HepG2 (cell line): ENCODE measurements at regions not wholly inside any gene's neighbourhood (a gene's known extent, or its start where the extent isn't known, plus 50 kb on each side); places are given as distances from the start of the nearest gene placed in this dataset.

Experiments used
- ATAC-seq: fragments of 200-7000 bp; cut with Tn5 transposase; 3 replicates; pipeline ENCODE4 v1.9.1; 2020; ENCODE audit warnings: mild to moderate bottlenecking, moderate library complexity
- BruUV-seq: library from RNA; stranded (reverse); fragments of 400-500 nt; replicated peaks from 2 replicates; lab custom pipeline; 2021; lab: Mats Ljungman, UMichigan
- CTCF ChIA-PET: fragments of 300-600 bp; formaldehyde crosslinking; extraction: SDS; loops from one replicate; lab custom pipeline; 2021; ENCODE audit warnings: low total read pairs, inconsistent platforms, low intra/inter-chr PET ratio; lab: Yijun Ruan, JAX
- POLR2A ChIA-PET: fragments of 350-600 bp; sonication (Branson Sonifier 250); formaldehyde crosslinking; loops from one replicate; lab custom pipeline; 2020; ENCODE audit warnings: antibody characterized with exemption, inconsistent platforms; lab: Yijun Ruan, JAX
- DNase-seq: peaks from one replicate; pipeline ENCODE4 v3.0.0-alpha.2; 2015; ENCODE audit warnings: low spot score
- FAIRE-seq: peaks from 3 replicates; lab custom pipeline; 2011; peaks lifted over from hg19 to GRCh38; lab: Jason Lieb, UNC
- H2AFZ ChIP-seq: one replicate; pipeline ENCODE4 v1.6.1; 2011; ENCODE audit warnings: low read length, inconsistent platforms
- H3K27ac ChIP-seq: fragments of 300-600 bp; 3 replicates; pipeline ENCODE4 v1.8.0; 2011; ENCODE audit warnings: mixed run types, mild to moderate bottlenecking, mixed read lengths, low read length, inconsistent platforms; ENCODE audit not compliant: insufficient read depth; ENCODE audit errors: extremely low read length
- H3K27me3 ChIP-seq, 2 experiments: fragments of 200-600 bp in 1 of 2; 2 replicates in 1 of 2; 3 replicates in 1 of 2; pipeline versions ENCODE4 v1.6.0 to v1.8.0; 2011; ENCODE audit warnings: low read length in 2 of 2, mild to moderate bottlenecking in 2 of 2, moderate library complexity in 2 of 2, inconsistent platforms in 1 of 2; ENCODE audit not compliant: insufficient read depth in 2 of 2, control insufficient read depth in 1 of 2
- H3K36me3 ChIP-seq, 2 experiments: fragments of 200-600 bp in 1 of 2; replicated peaks in 1 of 2; 2 replicates in 1 of 2; 3 replicates in 1 of 2; pipeline versions ENCODE4 v1.5.1 to v1.8.0; 2011; ENCODE audit warnings: low read length in 2 of 2, inconsistent platforms in 1 of 2; ENCODE audit not compliant: insufficient read depth in 2 of 2, control insufficient read depth in 1 of 2
- H3K4me1 ChIP-seq: 2 replicates; pipeline ENCODE4 v1.5.1; 2012; ENCODE audit warnings: low read length, inconsistent platforms; ENCODE audit not compliant: insufficient read depth
- H3K4me2 ChIP-seq: 2 replicates; pipeline ENCODE4 v1.6.0; 2011; ENCODE audit warnings: low read depth, low read length, inconsistent platforms
- H3K4me3 ChIP-seq, 3 experiments: fragments of 200-600 bp in 1 of 3; sonication (generic), shearing (Covaris generic) in 1 of 3; replicated peaks in 1 of 3; 2 replicates each; pipeline ENCODE4 v1.5.1; 2011 to 2016; ENCODE audit warnings: low read length in 3 of 3, inconsistent platforms in 2 of 3, low read depth in 2 of 3, mild to moderate bottlenecking in 2 of 3, control low read depth in 1 of 3, mixed read lengths in 1 of 3; ENCODE audit not compliant: insufficient read depth in 1 of 3
- H3K79me2 ChIP-seq: one replicate; pipeline ENCODE4 v1.6.1; 2011; ENCODE audit warnings: low read length, inconsistent platforms; ENCODE audit not compliant: insufficient read depth
- H3K9ac ChIP-seq: 2 replicates; pipeline ENCODE4 v1.6.0; 2011; ENCODE audit warnings: mild to moderate bottlenecking, low read depth, low read length, inconsistent platforms; ENCODE audit not compliant: insufficient read depth
- H3K9me3 ChIP-seq: 2 replicates; pipeline ENCODE4 v1.5.1; 2012; ENCODE audit warnings: mild to moderate bottlenecking, low read length
- H4K20me1 ChIP-seq: 2 replicates; pipeline ENCODE4 v1.6.0; 2011; ENCODE audit warnings: inconsistent platforms, mild to moderate bottlenecking, low read length, moderate library complexity; ENCODE audit not compliant: insufficient read depth
- ADNP ChIP-seq: sonication (generic); formaldehyde crosslinking; IDR thresholded peaks from 2 replicates; pipeline ENCODE4 v1.4.0; 2020; ENCODE audit warnings: missing genetic modification reagents
- FOXK1 ChIP-seq: sonication (generic); formaldehyde crosslinking; IDR thresholded peaks from 2 replicates; pipeline ENCODE4 v1.4.0; 2020; ENCODE audit warnings: low read depth, missing genetic modification reagents, borderline replicate concordance
- GABPB1 ChIP-seq: IDR thresholded peaks from 2 replicates; pipeline ENCODE4 v1.6.1; 2016; ENCODE audit warnings: mild to moderate bottlenecking, missing genetic modification reagents, moderate library complexity, missing compliant biosample characterization
- HNF4A ChIP-seq: sonication (generic); formaldehyde crosslinking; IDR thresholded peaks from 2 replicates; pipeline ENCODE4 v1.4.0; 2020; ENCODE audit warnings: missing genetic modification reagents
- PHF8 ChIP-seq: sonication (generic); formaldehyde crosslinking; IDR thresholded peaks from 2 replicates; pipeline ENCODE4 v1.5.0; 2020; ENCODE audit warnings: missing genetic modification reagents
- XBP1 ChIP-seq: sonication (generic); formaldehyde crosslinking; IDR thresholded peaks from 2 replicates; pipeline ENCODE4 v1.5.0; 2020; ENCODE audit warnings: missing genetic modification reagents
- ZBTB7A ChIP-seq: sonication (generic); formaldehyde crosslinking; IDR thresholded peaks from 2 replicates; pipeline ENCODE4 v1.8.0; 2022; ENCODE audit warnings: mild to moderate bottlenecking, missing genetic modification reagents
- WGBS: methylation state at CpG from one replicate; pipeline ENCODE4 v1.1.6; 2017; ENCODE audit warnings: low lambda C conversion rate; 5-methylcytosine and 5-hydroxymethylcytosine counted together
- in situ Hi-C: cut with HindIII; loops from 2 replicates; pipeline ENCODE4 v1.10.0; 2017; ENCODE audit warnings: low pct_unique_long_range_greater_than_20kb; ENCODE audit not compliant: extremely low pct_ligation_motif_present
- intact Hi-C: fragments of 100-400 bp; cut with micrococcal nuclease; formaldehyde crosslinking; loops from one replicate; pipeline ENCODE4 v1.10.0; 2022; ENCODE audit not compliant: unreplicated experiment

DNA sequence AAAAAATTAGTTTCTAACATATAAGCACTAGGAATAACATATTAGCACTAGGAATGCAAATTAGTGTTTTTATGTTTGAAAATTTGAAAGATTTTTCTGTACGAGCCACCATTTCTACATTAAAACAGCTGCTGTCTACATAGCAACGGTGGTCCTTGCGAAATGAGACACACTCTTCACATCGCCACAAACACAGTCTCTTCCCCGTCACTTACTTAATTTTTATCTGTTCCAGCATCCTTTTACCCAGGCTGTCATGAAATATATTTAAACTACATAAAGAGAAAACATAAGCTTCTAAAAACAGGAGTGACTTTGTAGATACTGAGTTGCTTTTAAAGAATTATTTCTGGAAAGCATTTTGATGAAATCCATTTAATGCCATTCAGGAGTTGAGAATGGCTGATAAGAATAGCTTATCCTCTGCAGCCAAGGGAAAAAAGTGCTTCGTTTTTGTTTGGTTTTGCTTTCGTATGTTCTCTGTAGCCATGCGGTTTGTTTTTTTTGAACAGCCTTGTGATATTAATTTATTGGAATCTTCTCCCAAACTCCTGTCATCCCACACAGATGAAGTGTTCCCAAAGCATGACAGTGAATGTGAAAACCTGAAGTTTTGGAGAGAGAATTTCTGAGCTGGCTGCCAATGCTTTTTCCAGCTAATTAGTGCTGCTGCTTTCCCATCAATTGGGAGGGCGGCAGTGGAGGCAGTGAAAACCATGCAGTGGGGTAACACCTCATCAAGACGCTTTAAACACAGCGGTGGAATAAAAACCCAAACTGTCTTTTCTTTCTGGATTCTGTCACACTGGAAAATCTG, 603.7 kb upstream of the ADARB2 start:
- in situ Hi-C loops (no loop called here), intact Hi-C loops (loop anchor here (5.0 kb wide), 1 partner anchor 964 kb away; no protein-coding TSS in a partner anchor)
- ChIA-PET POLR2A (no interaction called here), CTCF (no interaction called here)
- no peak for TF ChIP-seq ZBTB7A
- no peak for TF ChIP-seq PHF8 (CRISPR knock-in tag)
- no peak for TF ChIP-seq HNF4A (CRISPR knock-in tag)
- no peak for TF ChIP-seq ADNP
- TF ChIP-seq FOXK1 (CRISPR knock-in tag) = no peak
- DNase-seq (no peak), FAIRE-seq (no peak), ATAC-seq (no peak)
- BruUV-seq = no TSS peak
- WGBS = 37% methylated on average over 11 of the region's 11 CpGs
- Histone ChIP-seq H3K36me3 (no peaks in the 10 kb centered on the region), H3K27ac (no peak overlapping the region), H3K4me1 (no peaks in the 10 kb centered on the region), H3K27me3 (no peaks in the 10 kb centered on the region), H3K9ac (no peak overlapping the region), H3K4me3 (no peak overlapping the region), H3K9me3 (no peaks in the 10 kb centered on the region), H2AFZ (no peak overlapping the region), H3K79me2 (no peaks in the 10 kb centered on the region), H4K20me1 (no peaks in the 10 kb centered on the region), H3K4me2 (no peak overlapping the region)

GRCh38 chr10:2335626-2336025, 598.3 kb upstream of the ADARB2 start:
- Histone ChIP-seq H3K4me1 (no peaks in the 10 kb centered on the region), H3K4me3 (no peak overlapping the region), H3K36me3 (no peaks in the 10 kb centered on the region), H2AFZ (no peak overlapping the region), H3K27me3 (no peaks in the 10 kb centered on the region), H3K9me3 (no peaks in the 10 kb centered on the region), H3K27ac (no peak overlapping the region), H4K20me1 (no peaks in the 10 kb centered on the region), H3K9ac (no peak overlapping the region), H3K79me2 (no peaks in the 10 kb centered on the region), H3K4me2 (no peak overlapping the region)
- intact Hi-C loops = no loop called here
- ChIA-PET POLR2A (no interaction called here), CTCF (no interaction called here)
- no peak for DNase-seq
- in situ Hi-C loops = no loop called here
- 12% methylated on average over 7 of the region's 7 CpGs for WGBS
- no peak for ATAC-seq
- BruUV-seq = no TSS peak
- FAIRE-seq = no peak
- TF ChIP-seq XBP1 (no peak), GABPB1 (CRISPR knock-in tag) (no peak)
